HG03571 (cell line): ENCODE measurements at regions not wholly inside any gene's neighbourhood (a gene's known extent, or its start where the extent isn't known, plus 50 kb on each side); places are given as distances from the start of the nearest gene placed in this dataset.

Experiments
- ATAC-seq: cut with Tn5 transposase; IDR thresholded peaks from one replicate; pipeline ENCODE4 v1.9.1; 2021; ENCODE audit not compliant: unreplicated experiment

GRCh38 chr5:110064603-110065268, 375.0 kb downstream of the MAN2A1 start:
- ATAC-seq: no peak

- no peak for ATAC-seq
These were observed 381.1 kb downstream of the MAN2A1 start for GRCh38 chr5:110070836-110071235.

DNA sequence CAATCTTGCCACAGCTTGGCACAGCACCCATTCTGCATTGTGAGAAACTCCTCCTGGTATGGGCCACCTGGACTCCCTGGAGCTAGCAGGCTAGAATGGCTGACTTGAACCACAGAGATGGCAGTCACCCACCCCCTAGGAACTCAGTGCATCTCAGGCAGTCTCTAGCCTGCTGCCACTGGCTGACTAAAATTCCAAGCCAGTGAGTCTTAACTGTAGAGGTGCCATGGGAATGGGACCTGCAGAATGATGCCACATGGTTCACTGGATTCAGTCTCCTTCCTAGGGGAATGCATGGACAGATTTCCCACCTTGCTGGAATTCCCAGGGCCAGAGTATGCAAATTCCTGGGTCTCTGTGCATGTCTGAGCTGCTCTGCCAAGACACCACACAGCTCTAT, 382.9 kb downstream of the MAN2A1 start:
- no peak for ATAC-seq

- no peak for ATAC-seq
These were observed 383.8 kb downstream of the MAN2A1 start for GRCh38 chr5:110073534-110073933.

DNA sequence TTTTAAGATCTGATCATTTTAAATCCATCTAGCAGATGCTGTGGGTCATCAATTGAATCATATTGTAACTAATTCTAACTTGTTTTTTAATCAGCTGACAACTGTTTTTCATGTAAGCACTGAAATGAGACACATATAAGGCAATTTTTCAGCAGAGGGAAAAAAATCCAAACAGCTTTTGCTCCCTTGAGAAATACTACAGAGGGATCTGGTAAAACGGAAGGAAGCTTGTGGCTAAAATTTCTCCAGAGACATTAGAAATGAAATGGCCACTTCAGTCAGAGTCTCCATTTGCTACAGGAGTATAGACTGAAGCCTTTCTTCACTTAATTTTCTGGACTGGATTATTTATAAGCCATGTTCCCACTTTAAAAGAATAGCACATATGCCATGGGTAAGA, 385.9 kb downstream of the MAN2A1 start:
- ATAC-seq: no peak

DNA sequence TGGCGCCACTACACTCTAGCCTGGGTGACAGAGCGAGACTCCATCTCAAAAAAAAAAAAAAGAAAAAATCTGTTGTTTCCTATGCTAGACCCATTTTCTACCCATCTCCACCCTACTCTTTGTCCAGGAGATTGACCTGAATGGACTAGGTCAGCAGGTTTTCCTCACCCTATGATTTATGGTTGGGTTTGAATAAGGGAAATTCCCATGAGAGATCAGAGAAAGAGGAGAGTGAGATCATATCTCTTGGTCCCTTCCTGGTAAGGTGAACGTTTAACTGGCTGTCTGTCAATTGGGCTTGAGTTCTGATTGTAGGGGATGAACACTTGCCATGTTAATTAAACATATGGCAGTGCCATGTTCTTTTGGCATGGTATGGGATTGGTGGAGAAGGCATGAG, 387.4 kb downstream of the MAN2A1 start:
- ATAC-seq: no peak

DNA sequence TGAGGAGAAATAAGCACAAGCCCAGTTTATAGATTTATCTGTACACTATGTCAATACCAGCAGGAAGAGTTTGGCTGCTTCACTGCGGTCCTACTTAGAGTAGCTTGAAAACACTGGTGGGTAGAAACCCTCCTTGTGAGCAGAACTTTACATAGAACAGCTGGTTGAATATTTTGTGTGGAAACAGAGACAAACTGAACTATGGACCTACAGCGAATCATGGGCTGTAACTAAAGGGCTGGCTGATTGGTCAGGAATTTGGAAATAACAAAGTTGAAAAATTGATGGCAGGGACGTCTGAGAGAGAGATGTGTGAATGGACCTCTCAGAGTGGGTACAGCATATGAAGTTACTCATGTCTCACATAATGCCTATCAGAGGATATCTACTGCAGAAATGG, 392.5 kb downstream of the MAN2A1 start:
- ATAC-seq: no peak

- no peak for ATAC-seq
These were observed 393.1 kb downstream of the MAN2A1 start for GRCh38 chr5:110082863-110083262.

DNA sequence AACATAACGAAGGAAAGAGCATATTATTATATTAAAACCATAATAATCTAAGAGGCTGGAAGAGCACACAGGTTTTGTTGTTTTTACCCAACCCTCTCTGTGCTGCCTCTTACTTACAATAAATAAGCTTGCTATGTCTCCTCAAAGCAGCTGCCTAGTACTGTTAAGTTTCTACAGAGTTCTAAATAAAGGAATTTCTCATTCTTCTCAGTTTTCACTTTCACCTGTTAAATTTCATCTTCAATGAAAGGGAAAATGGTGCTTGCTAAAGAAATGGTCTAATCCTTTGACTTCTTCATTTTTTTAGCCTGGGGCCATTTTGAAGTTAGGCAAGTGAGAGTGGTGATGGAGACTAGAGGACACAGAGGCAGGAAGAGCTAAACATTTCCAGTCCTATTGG, 396.1 kb downstream of the MAN2A1 start:
- ATAC-seq: no peak

- ATAC-seq: no peak
These were observed 397.1 kb downstream of the MAN2A1 start for GRCh38 chr5:110086658-110087388.

- ATAC-seq: no peak
These were observed 398.1 kb downstream of the MAN2A1 start for GRCh38 chr5:110087829-110088228.

DNA sequence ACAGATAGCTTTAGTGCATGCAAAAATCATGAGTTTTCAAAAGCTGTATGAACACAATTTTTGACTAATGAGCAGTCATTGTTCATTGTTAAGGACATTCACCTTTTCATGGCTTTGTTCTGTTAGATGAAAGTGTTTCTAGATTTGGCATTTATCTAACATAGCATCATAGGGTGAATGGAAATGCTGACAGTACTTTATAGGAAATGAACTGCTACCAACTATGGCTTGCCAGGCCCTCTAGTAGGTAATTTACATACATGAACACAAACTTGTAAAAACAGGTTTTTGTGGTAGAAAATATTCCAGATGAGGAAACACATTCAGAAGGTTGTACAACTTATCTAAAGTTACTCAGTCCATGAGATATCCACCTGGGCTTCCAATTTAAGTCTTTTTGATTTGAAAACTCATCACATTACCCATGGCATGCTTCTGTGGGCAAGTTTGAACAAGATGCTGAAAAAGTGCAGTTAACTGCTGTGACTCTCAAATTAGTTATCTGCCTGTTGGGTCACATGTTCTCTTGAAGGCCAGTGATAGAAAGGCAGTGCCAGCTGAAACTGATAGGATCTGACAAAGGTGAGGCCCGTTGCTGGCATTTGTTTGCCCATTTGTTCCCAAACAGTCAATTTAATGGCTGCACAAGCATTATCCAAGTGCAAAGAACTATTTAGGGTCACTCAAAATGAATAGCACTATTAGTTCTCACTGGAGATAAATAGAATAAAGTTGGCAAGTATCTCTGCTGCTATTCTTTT, 399.1 kb downstream of the MAN2A1 start:
- ATAC-seq: no peak

GRCh38 chr5:110092955-110093785, 403.4 kb downstream of the MAN2A1 start:
- no peak for ATAC-seq

- ATAC-seq: no peak
These were observed 404.4 kb downstream of the MAN2A1 start for GRCh38 chr5:110094109-110094508.

DNA sequence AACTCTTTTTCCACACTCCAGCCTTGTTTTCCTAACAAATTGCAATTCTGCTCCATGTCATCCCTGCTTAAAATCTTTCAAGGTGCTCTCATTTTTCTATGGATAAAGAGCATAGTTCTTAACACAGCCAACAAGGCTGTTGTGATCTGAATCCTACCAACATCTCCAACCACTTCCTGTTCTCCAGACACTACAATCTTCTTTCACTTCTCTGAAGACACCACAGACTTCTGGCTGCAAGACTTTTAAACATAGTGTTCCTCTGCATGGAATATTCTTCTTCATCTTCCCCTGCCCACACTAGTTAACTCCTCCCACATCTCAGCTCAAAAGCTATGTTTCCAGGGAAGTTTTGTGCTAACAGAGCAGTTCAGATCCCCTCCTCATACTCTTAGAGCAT, 404.8 kb downstream of the MAN2A1 start:
- no peak for ATAC-seq

- no peak for ATAC-seq
These were observed 406.7 kb downstream of the MAN2A1 start for GRCh38 chr5:110096419-110096818.

DNA sequence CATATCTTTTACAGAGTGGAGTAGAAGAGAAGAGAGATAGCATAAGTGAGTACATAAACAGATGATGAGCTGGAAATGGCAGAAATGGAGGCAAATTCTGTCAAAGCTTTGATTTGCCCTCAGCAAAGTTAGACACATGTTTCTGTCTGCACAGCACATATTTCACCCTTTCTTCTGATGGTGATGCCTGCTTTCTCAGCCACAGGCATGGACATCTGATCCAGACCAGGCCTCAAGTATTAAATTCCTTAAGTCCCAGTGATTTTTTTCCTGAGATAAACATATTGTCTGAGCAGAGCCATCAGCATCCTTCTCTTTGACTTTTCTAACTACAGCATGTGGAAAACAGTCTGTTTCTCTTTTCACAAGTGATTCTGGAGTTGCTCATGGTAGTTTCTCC, 409.8 kb downstream of the MAN2A1 start:
- ATAC-seq: no peak

DNA sequence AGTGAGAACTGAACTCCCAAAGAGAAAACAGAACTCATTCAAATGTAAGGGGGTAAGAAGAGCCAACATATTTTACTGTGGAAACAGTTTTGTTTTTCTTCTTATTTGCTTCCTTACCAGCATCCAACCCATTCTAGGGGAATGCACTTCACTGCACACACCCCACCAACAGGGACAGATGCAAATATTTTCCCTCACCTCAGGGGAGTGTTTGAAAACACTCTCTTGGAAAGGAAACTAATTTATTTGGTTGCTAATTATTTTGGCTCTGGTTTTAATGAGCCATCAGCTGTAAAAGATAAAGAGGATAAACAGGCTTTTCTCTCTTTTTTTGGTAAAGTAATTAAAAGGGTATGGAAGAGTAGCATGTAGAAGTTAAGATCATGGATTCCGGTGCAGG, 413.4 kb downstream of the MAN2A1 start:
- ATAC-seq: no peak

DNA sequence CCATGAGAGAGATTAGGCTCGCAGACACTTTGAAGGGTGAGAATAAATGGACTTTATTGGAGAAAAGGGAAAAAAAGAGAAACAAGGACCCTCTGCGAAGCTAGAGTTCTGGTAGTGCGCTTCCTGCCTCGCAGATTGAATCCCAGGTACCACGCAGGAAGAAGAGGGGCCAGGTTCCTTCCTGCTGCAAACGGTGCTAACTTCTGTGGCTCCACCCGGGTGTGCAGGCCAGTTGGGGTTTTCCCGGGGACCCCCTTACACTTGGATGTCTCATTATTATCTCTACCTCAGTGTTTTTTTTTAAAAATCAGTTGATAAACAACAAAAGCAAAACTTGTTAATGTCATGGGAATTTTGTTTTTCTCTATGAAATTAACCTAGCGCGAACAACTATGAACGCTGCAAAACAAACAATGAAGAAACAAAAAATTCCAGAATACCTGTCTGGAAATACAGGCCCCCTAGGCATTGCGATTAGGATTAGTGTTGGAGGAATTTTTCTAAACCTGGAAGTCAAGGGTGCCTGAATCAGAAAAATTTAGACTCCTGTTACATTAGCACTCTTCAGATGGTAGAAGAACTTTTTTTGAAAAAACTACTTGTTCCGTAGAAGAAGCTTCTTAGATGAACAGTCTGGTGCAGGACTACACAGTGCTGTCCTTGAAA, 414.5 kb downstream of the MAN2A1 start:
- ATAC-seq: no peak
